GM21529 (cell line): ENCODE measurements at regions not wholly inside any gene's neighbourhood (a gene's known extent, or its start where the extent isn't known, plus 50 kb on each side); places are given as distances from the start of the nearest gene placed in this dataset.
"Not testable (repeated sequence)": the region's sequence is repeated elsewhere in the genome, so short reads cannot be mapped to it uniquely, and the experiment has no call there.

Source experiments
- ATAC-seq: cut with Tn5 transposase; IDR thresholded peaks from one replicate; pipeline ENCODE4 v1.9.1; 2021; ENCODE audit not compliant: unreplicated experiment

DNA sequence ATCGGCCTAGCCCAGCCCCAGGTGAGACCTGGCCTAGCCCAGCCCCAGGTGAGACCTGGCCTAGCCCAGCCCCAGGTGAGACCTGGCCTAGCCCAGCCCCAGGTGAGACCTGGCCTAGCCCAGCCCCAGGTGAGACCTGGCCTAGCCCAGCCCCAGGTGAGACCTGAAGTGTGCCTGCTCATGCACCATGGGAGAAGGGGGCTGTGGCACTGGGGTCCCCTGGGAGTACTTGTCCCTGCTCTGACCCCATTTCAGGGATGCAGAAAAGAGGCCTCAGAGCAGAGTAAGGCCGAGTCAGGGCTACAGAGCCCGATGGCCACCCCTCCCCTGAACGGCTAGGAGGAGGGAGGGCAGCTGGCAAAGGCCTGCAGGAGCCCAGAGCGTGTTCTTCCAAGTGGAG, 129.6 kb downstream of the CRYBB2 start:
- ATAC-seq = not testable (repeated sequence)

GRCh38 chr22:25350551-25350971, 131.1 kb downstream of the CRYBB2 start:
- ATAC-seq = no peak

- no peak for ATAC-seq
Observed at GRCh38 chr22:25351631-25352293, 132.3 kb downstream of the CRYBB2 start.

- no peak for ATAC-seq
Observed at GRCh38 chr22:25352294-25352680, 132.8 kb downstream of the CRYBB2 start.

DNA sequence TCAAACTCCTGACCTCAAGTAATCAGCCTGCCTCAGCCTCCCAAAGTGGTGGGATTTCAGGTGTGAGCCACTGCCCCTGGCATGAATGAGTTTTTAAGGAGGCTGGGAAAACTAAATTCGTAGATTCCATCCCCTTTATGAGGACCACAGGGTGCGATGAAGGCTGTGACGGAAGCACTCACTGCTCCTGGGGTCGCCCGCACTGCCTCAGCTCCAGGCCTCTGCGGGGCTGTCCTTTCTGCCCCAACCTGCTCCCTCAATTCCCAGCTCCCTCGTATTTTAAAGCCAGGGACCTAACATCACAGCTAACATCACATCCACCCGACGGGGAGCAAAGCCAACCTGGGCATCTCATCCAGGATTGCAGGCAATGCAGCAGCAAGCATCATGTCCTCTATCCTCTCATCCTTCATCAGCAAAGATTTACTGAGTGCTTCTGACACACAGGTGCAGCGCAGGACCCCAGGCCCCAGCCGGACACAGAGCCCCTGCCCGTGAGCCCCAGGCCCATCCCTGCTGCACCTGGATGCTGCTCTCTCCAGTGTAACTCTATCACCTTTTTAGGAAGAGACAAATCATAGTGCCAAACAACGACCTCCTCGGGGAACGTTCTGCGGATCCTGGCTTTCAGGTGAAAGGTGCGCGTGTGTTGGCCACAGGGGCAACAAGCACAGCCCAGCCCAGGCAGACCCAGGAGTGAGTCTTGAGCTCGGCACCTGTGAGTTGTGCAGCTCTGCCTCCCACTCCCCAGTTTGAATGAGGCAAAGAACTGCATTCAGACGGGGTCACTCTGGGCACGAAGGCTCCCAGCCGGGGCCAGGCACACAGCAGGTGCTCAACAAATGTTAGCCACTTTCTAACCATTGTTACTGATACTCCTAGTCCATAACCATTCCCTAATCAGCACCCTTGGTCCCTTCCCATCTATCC, 134.3 kb downstream of the CRYBB2 start:
- no peak for ATAC-seq

DNA sequence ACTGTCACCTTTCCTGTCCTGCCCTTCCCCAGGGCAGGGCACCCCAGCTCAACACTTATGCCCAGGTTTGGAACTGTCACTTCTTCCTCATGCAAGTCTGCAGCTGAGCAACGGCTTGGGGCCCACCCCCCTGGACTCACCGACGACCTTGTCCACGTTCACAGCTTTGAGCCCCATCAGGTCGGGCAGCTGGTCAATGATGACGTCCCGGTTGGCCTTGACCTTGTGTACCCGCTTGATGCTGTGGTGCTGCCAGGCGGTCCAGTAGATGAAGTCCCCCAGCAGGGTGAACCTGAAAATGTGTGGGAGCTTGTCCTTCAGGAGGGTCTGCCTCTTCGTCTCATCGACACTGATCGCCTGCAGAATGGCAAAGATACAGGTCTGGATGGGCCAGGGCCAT, 135.0 kb downstream of the CRYBB2 start:
- no peak for ATAC-seq

- no peak for ATAC-seq
Observed at GRCh38 chr22:25357132-25357455, 137.7 kb downstream of the CRYBB2 start.

- no peak for ATAC-seq
Observed at GRCh38 chr22:25357606-25358420, 138.4 kb downstream of the CRYBB2 start.

- no peak for ATAC-seq
Observed at GRCh38 chr22:25358421-25359170, 139.2 kb downstream of the CRYBB2 start.

- no peak for ATAC-seq
Observed at GRCh38 chr22:25359601-25360261, 140.3 kb downstream of the CRYBB2 start.

- no peak for ATAC-seq
Observed at GRCh38 chr22:25360411-25360810, 141.0 kb downstream of the CRYBB2 start.

DNA sequence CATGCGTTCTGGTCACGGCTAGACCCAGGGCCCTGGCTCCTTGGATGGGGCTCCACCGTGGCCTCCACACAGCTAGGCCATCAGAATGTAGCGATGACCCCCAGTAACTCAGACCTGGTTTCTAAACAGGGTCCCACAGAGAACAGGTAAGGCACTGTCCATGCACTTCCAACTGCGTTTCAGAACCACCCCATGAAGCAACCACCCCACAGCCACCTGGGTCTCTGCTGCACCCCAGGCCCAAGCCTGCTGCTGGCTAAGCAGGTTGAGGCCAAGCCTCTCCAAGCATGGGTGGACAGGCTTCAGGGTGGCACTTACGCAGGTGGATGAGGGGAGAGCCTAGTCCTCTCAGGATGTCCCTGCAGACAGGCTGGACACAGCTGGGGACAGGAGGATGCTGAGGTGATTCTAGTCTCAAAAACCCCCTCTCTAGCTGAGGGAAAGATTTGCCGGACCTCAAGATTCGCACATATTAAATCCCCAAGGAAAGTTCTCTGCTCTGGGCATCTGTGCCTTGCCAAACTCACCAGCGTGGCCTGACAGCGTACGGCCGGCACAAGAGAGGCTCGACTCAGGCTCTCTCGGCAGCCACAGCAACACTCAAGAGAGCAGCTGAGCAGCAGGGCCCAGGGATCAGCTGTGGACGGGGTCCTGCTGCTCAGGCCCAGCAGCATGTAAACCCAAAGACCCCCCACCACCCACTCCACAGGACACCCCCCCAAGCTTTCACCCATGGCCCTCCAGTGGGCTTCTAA, 141.6 kb downstream of the CRYBB2 start:
- ATAC-seq = no peak

- ATAC-seq = no peak
Observed at GRCh38 chr22:25361899-25362214, 142.4 kb downstream of the CRYBB2 start.

- no peak for ATAC-seq
Observed at GRCh38 chr22:25362215-25362882, 142.9 kb downstream of the CRYBB2 start.

- no peak for ATAC-seq
Observed at GRCh38 chr22:25362883-25363240, 143.4 kb downstream of the CRYBB2 start.

DNA sequence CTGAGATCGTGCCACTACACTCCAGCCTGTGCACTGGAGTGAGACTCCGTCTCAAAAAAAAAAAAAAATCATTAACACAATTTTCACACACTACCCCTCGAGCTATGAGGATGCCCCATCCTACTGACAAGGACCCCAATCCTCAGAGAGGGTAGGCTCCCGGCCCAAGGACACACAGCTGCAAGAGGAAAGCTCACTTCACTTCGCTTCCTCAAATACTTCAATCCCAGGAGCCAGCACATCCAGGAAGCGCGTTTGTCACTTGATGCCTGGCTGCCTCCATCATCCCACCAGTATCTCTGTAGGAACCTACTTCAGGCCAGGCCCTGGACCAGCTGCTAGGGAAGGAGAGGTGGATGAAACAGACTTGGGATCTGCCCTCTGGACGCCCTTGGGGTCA, 144.0 kb downstream of the CRYBB2 start:
- ATAC-seq = no peak

DNA sequence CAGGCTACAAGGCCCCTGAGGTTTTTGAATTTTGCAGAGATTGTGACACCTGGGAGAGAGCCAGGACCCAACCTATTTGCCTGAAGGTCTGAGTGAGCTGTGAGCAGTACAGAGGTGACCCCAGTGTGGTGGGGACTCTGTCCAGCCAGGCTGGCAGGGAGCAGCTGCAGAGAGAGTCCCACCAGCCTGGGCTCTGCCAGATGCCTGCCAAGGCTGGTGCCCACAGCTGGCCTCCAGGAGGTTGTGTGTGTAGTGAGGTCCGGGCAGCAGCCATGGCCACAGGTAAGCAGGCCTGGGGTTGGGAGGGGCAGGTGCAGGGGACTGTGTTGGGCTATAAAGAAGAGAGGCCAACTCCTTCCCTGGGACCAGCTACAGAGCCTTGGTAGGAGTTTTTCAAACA, 144.8 kb downstream of the CRYBB2 start:
- ATAC-seq = no peak

DNA sequence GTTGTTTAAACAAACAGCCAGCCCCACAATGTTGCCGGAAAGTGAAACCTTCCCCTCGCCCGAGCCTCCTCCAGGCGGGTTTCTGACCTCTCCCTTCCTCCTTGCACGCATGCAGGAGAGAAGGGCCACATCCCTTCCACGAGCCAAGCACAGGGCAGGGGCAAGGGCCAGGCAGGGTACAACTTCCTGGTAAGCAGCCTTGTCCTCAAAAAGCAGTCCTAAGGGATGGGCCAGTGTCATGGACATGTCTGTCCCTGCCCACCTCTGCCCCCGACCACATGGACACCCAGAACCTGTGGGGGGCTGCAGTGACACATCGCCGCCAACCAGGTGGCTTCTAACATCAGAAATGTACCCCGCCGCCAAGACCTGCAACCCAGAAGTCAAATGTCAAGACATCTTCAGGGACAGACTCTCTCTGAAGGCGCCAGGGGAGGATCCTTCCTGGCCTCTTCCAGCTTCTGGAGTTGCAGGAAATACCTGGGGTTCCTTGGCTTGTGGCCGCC, 145.3 kb downstream of the CRYBB2 start:
- no peak for ATAC-seq
